AG04450 (cell line): ENCODE measurements at regions not wholly inside any gene's neighbourhood (a gene's known extent, or its start where the extent isn't known, plus 50 kb on each side); places are given as distances from the start of the nearest gene placed in this dataset.
"Not testable (repeated sequence)": the region's sequence is repeated elsewhere in the genome, so short reads cannot be mapped to it uniquely, and the experiment has no call there.

Experiments used
- CTCF ChIA-PET: fragments of 300-600, 350-600 bp; formaldehyde crosslinking; extraction: SDS; loops from one replicate; lab custom pipeline; 2022; ENCODE audit warnings: antibody characterized with exemption, inconsistent platforms; lab: Charles Lee
- POLR2A ChIA-PET: fragments of 350-600 bp; formaldehyde crosslinking; extraction: SDS; loops from one replicate; lab custom pipeline; 2021; ENCODE audit warnings: antibody characterized with exemption, inconsistent platforms; lab: Yijun Ruan, JAX
- DNase-seq: peaks from one replicate; pipeline ENCODE4 v3.0.0-alpha.2; 2011; ENCODE audit warnings: low read depth, low spot score
- H3K27ac ChIP-seq: one replicate; pipeline ENCODE4 v1.5.1; 2012; ENCODE audit warnings: low read depth, low read length, control low read depth
- H3K27me3 ChIP-seq: one replicate; pipeline ENCODE4 v1.6.0; 2012; ENCODE audit warnings: low read length; ENCODE audit not compliant: control insufficient read depth, insufficient read depth
- H3K4me3 ChIP-seq: 2 replicates; pipeline ENCODE4 v1.5.1; 2011; ENCODE audit warnings: mild to moderate bottlenecking, low read depth, low read length, control low read depth
- H3K9me3 ChIP-seq: 2 replicates; pipeline ENCODE4 v1.5.1; 2012; ENCODE audit warnings: low read length; ENCODE audit not compliant: control insufficient read depth, insufficient read depth
- CTCF ChIP-seq: IDR thresholded peaks from 2 replicates; pipeline ENCODE4 v1.5.1; 2011; ENCODE audit warnings: low read depth, low read length, control low read depth, inconsistent platforms

- no peak overlapping the region for H3K4me3 ChIP-seq
- no peak for TF ChIP-seq CTCF
- ChIA-PET CTCF (no interaction called here), POLR2A (no interaction called here)
- no peak overlapping the region for H3K27ac ChIP-seq
- H3K27me3 ChIP-seq = no peaks in the 10 kb centered on the region
- no peaks in the 10 kb centered on the region; the same call in 1 of the 2 replicates for H3K9me3 ChIP-seq
- DNase-seq = no peak
Observed at GRCh38 chr1:30162565-30162964, 560.8 kb downstream of the MATN1 start.

GRCh38 chr1:30161953-30162352 lies 561.4 kb downstream of the MATN1 start:
- Histone ChIP-seq H3K27me3 (no peaks in the 10 kb centered on the region), H3K9me3 (no peaks in the 10 kb centered on the region; the same call in 1 of the 2 replicates), H3K4me3 (no peak overlapping the region), H3K27ac (no peak overlapping the region)
- TF ChIP-seq CTCF = no peak
- ChIA-PET CTCF (no interaction called here), POLR2A (no interaction called here)
- no peak for DNase-seq

- H3K9me3 ChIP-seq = no peaks in the 10 kb centered on the region; the same call in 1 of the 2 replicates
- TF ChIP-seq CTCF = no peak
- no peak overlapping the region for H3K4me3 ChIP-seq
- ChIA-PET POLR2A (no interaction called here), CTCF (no interaction called here)
- no peaks in the 10 kb centered on the region for H3K27me3 ChIP-seq
- DNase-seq = no peak
- no peak overlapping the region for H3K27ac ChIP-seq
Observed at GRCh38 chr1:30160999-30161689, 562.2 kb downstream of the MATN1 start.

- Histone ChIP-seq H3K27me3 (no peaks in the 10 kb centered on the region), H3K9me3 (no peaks in the 10 kb centered on the region; the same call in 1 of the 2 replicates), H3K27ac (no peak overlapping the region), H3K4me3 (no peak overlapping the region)
- no peak for TF ChIP-seq CTCF
- CTCF ChIA-PET = interaction anchor here (0.6 to 1.5 kb wide), 2 partner anchors 221 to 717 kb away, joined by 4 to 9 read pairs; no protein-coding TSS in a partner anchor
- POLR2A ChIA-PET = no interaction called here
- no peak for DNase-seq
Observed at GRCh38 chr1:30159015-30159414, 564.4 kb downstream of the MATN1 start.

GRCh38 chr1:30155698-30156097 lies 567.7 kb downstream of the MATN1 start:
- H3K4me3 ChIP-seq, H3K27me3 ChIP-seq, CTCF ChIA-PET, POLR2A ChIA-PET, DNase-seq, H3K27ac ChIP-seq, H3K9me3 ChIP-seq: not testable (repeated sequence)

- H3K27ac ChIP-seq, H3K9me3 ChIP-seq, POLR2A ChIA-PET, H3K4me3 ChIP-seq, CTCF ChIA-PET, H3K27me3 ChIP-seq, DNase-seq: not testable (repeated sequence)
Observed at GRCh38 chr1:30155253-30155652, 568.1 kb downstream of the MATN1 start.
